NCI-H345 treated with DMSO at 0.1 percent for 48 hours (cell line): ENCODE measurements at regions not wholly inside any gene's neighbourhood (a gene's known extent, or its start where the extent isn't known, plus 50 kb on each side); places are given as distances from the start of the nearest gene placed in this dataset.

Source experiments
- DNase-seq: peaks from one replicate; lab custom pipeline; 2025; ENCODE audit not compliant: unreplicated experiment; lab: John Stamatoyannopoulos, UW

- no peak for DNase-seq
Observed at GRCh38 chr2:30339071-30339470, 107.7 kb downstream of the LBH start.

DNA sequence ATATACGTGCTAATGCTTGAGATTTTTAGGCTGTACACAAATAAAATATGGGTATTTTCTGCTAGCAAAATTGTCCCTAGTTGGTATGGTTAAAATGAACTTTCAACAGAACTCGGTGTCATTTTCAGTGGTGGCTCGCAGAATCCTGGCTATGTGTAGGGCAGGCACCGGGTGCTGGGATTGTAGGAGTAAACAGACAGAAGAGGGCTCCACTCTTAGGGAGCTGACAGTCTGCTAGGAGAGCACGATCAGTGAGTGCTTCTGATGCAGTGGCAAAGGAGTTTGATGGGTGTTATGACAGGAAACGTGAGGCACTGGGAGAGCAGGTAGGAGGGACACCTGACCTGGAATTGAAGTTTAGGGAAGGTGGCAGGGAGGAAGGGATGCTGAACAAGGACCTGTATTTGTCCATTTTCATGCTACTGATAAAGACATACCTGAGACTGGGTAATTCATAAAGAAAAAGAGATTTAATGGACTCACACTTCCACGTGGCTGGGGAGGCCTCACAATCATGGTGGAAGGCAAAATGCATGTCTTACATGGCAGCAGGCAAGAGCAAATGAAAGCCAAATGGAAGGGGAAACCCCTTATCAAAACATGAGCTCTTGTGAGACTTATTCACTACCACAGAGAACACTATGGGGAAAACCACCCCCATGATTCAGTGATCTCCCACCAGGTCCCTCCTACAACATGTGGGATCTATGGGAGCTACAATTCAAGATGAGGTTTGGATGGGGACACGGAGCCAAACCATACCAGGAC lies 105.4 kb upstream of the LCLAT1 start:
- no peak for DNase-seq

DNA sequence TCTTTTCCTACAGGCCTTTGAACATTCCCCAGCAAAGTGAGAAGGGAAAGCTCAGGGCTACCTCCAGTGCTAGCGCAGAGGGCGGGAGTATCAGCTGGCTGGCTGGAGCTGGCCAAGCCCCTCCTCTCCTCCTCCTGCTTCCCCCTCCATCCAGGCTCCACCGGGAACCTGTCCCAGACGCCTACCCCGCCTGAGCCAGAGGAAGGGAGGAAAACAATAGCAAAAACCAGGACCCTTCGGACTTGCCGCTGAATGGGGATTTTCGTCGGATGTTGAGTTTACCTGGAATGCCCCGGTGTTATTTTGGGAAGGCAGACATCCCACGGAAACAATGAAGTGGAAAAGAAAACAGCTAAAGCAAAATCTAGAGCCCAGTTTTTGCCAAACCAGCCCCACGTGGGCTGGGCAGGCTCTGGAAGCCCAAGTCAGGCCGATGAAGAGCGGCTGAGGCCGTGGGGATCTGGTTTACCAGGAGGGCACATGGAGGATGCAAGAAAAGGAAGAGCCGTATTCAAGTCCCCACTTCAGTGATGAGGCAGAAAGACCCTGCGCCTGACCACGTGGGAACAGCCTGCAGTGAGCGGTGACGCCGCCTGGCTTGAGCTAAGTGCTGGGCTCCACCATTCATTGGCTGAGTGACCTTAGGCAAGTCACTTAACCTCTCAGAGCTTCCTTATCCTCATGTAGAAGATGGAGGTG lies 100.4 kb upstream of the LCLAT1 start:
- DNase-seq: no peak

- DNase-seq: no peak
Observed at GRCh38 chr2:30348825-30349224, 98.2 kb upstream of the LCLAT1 start.

GRCh38 chr2:30349691-30350090 lies 97.4 kb upstream of the LCLAT1 start:
- no peak for DNase-seq

GRCh38 chr2:30351116-30351515 lies 95.9 kb upstream of the LCLAT1 start:
- DNase-seq: no peak

GRCh38 chr2:30351949-30352348 lies 95.1 kb upstream of the LCLAT1 start:
- no peak for DNase-seq

- no peak for DNase-seq
Observed at GRCh38 chr2:30354150-30354549, 92.9 kb upstream of the LCLAT1 start.

GRCh38 chr2:30354621-30355020 lies 92.4 kb upstream of the LCLAT1 start:
- no peak for DNase-seq

DNA sequence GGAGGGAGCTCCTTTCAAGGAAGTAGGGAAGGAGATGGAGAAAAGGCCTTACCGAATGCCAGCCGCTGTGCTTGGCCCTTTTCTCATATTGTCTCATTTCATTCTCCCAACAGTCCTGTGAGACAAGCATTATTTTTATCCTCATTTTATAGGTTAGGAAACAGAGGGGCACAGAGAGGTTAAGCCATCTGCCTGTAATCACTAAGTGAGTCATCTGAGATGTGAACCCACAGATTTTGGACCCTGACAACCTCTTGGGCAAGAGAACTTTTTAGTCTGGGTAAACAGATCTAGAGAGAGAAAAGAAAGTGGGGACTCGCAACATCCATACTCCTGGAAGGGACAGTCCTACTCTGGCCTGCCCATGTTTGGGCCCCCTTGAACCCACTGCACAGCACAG lies 91.7 kb upstream of the LCLAT1 start:
- DNase-seq: no peak

DNA sequence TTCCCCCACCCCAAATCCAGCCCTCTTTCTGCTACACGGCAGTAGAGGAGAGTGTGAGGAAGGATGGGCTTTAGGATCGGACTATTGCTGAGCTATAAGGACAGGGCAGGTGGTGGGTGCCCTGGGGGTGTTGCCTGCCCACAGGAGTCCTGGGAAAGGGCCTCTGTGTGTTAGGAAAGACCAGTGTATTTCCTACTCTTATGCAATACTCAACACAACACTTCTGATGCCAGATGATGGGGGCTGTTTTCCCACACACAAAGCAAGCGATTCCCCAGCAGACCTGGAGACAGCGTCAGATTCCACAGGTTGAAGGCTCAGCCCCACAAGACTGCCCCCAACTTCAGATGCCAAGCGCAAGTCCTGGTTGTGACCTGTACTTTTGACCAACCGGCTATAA lies 91.0 kb upstream of the LCLAT1 start:
- no peak for DNase-seq

DNA sequence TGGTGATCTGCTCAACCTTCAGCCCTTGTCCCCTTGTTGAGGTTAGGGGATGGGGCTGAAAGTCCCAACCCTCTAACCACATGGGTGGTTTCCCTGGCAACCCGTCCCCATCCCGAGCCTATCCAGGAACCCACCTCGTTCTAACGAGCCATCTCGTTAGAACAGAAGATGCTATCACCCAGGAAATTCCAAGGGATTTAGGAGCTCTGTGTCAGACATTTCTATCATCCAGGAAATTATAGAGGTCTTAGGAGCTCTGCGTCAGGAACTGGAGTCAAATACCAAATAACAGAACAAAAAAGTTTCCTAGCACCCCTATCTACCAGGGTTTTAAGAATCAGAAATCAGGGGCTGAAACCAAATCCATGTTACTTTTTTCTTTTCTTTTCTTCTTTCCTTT lies 90.3 kb upstream of the LCLAT1 start:
- DNase-seq: no peak

GRCh38 chr2:30358351-30358750 lies 88.7 kb upstream of the LCLAT1 start:
- DNase-seq: no peak

GRCh38 chr2:30358842-30359241 lies 88.2 kb upstream of the LCLAT1 start:
- DNase-seq: no peak

- DNase-seq: no peak
Observed at GRCh38 chr2:30359644-30360167, 87.3 kb upstream of the LCLAT1 start.

- DNase-seq: no peak
Observed at GRCh38 chr2:30361751-30362394, 85.2 kb upstream of the LCLAT1 start.

GRCh38 chr2:30362468-30363081 lies 84.5 kb upstream of the LCLAT1 start:
- no peak for DNase-seq

- no peak for DNase-seq
Observed at GRCh38 chr2:30363406-30363805, 83.6 kb upstream of the LCLAT1 start.

DNA sequence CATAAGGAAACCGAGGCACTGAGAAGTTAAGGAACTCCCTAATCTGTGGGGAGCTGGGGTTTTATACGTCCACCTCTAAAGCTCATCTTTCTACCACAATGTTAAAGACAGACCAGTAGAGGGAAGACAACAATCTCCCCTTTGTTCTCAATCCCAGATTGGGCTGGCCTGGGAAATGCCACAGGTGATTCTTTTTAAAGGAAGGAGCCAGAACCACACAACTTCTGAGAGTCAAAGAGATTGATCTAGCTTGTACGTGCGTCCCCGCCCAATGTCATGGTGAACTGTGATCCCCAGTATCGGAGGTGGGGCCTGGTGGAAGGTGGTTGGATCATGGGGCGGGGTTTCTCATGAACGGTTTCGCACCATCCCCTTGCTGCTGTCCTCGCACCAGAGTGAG lies 81.8 kb upstream of the LCLAT1 start:
- DNase-seq: no peak

DNA sequence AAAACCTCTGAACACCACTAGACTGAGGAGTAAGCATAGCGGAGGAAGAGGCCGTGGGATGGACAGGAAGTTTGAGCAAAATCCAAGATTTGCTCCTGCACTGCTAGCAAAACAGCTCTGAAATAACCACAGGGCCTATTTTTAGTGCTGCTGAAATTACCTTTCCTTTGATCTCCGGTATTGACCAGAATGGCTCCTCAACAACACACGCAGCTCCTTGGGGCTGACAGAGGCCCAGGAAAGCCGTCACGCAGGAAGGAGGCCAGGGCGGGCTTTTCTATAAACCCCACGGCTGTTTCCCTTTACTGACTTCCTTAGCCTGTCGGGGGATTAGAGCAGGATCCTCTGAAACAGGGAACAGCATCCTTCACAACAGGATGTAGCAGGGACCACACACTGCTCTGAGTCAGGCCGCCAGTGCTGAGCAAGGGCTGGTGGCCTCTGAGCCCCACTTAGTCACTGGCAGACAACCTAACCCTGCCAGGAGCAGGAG lies 80.8 kb upstream of the LCLAT1 start:
- DNase-seq: no peak
